Parathyroid adenoma (tissue), 2 donors: ENCODE measurements at regions not wholly inside any gene's neighbourhood (a gene's known extent, or its start where the extent isn't known, plus 50 kb on each side); places are given as distances from the start of the nearest gene placed in this dataset.
"Not testable (repeated sequence)": the region's sequence is repeated elsewhere in the genome, so short reads cannot be mapped to it uniquely, and the experiment has no call there.

Source experiments
- H2AFZ ChIP-seq: fragments of 300-600 bp; sonication (generic); one replicate; pipeline ENCODE4 v1.7.0; 2017; ENCODE audit warnings: antibody characterized with exemption, mild to moderate bottlenecking
- H3K27ac ChIP-seq: fragments of 300-600 bp; sonication (generic); one replicate; pipeline ENCODE4 v1.7.0; 2017
- H3K27me3 ChIP-seq: fragments of 300-600 bp; sonication (generic); one replicate; pipeline ENCODE4 v1.7.0; 2017; ENCODE audit warnings: low read length; ENCODE audit not compliant: control insufficient read depth, insufficient read depth
- H3K36me3 ChIP-seq: fragments of 300-600 bp; sonication (generic); one replicate; pipeline ENCODE4 v1.7.0; 2017; ENCODE audit warnings: low read length; ENCODE audit not compliant: control insufficient read depth, insufficient read depth
- H3K4me1 ChIP-seq: fragments of 300-600 bp; sonication (generic); one replicate; pipeline ENCODE4 v1.7.0; 2017; ENCODE audit warnings: control low read depth
- H3K4me2 ChIP-seq: fragments of 300-600 bp; sonication (generic); one replicate; pipeline ENCODE4 v1.7.0; 2017; ENCODE audit warnings: low read length
- H3K4me3 ChIP-seq: fragments of 300-600 bp; sonication (generic); one replicate; pipeline ENCODE4 v1.7.0; 2017; ENCODE audit warnings: low read depth, low read length
- H3K79me2 ChIP-seq: fragments of 300-600 bp; sonication (generic); one replicate; pipeline ENCODE4 v1.7.0; 2017; ENCODE audit warnings: control low read depth
- H3K9ac ChIP-seq: fragments of 300-600 bp; sonication (generic); one replicate; pipeline ENCODE4 v1.7.0; 2017; ENCODE audit warnings: mild to moderate bottlenecking
- H3K9me3 ChIP-seq: fragments of 300-600 bp; sonication (generic); one replicate; pipeline ENCODE4 v1.7.0; 2017; ENCODE audit warnings: low read length; ENCODE audit not compliant: control insufficient read depth
- TF ChIP-seq, protein P1 (sequence below): fragments of 300-600 bp; sonication (generic); IDR thresholded peaks from one replicate; pipeline ENCODE4 v1.7.0; 2017; ENCODE audit warnings: antibody characterized with exemption, mild to moderate bottlenecking
- donor health status: primary hyperparathyroidism.

DNA sequence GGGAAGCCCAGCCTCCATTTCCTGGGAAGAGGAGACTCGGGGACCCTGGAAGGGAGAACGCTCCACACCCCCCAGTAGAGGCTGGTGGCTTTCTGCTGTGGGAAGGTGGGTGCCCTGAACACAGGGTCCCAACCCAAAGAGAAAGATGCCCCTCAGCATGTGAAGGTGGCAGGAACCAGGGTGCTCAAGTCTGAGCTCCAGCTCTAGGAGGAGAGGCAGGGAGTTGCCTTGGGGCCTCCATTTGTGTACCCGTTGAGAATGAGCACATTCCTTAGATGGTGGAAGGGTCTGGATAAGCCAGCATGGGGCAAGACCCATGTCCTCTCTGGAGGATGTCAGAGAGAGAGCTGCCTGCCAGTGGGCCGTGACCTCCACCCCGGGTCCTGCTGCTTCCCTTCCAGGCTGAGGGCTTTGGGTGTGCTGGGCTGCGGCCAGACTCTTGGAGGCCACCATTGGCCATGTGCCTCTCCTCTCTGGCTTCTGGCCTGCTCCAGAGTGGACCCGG, 212.4 kb downstream of the TBC1D2B start:
- no peaks in the 10 kb centered on the region for H3K36me3 ChIP-seq
- no peaks in the 10 kb centered on the region for H3K4me1 ChIP-seq
- H2AFZ ChIP-seq = no peak overlapping the region
- H3K4me3 ChIP-seq = no peak overlapping the region
- H3K9ac ChIP-seq = no peak overlapping the region
- H3K4me2 ChIP-seq = no peak overlapping the region
- no peaks in the 10 kb centered on the region for H3K27me3 ChIP-seq
- no peaks in the 10 kb centered on the region for H3K79me2 ChIP-seq
- no peak overlapping the region for H3K27ac ChIP-seq
- TF ChIP-seq, protein P1, sequence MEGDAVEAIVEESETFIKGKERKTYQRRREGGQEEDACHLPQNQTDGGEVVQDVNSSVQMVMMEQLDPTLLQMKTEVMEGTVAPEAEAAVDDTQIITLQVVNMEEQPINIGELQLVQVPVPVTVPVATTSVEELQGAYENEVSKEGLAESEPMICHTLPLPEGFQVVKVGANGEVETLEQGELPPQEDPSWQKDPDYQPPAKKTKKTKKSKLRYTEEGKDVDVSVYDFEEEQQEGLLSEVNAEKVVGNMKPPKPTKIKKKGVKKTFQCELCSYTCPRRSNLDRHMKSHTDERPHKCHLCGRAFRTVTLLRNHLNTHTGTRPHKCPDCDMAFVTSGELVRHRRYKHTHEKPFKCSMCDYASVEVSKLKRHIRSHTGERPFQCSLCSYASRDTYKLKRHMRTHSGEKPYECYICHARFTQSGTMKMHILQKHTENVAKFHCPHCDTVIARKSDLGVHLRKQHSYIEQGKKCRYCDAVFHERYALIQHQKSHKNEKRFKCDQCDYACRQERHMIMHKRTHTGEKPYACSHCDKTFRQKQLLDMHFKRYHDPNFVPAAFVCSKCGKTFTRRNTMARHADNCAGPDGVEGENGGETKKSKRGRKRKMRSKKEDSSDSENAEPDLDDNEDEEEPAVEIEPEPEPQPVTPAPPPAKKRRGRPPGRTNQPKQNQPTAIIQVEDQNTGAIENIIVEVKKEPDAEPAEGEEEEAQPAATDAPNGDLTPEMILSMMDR = no peak
- H3K9me3 ChIP-seq = no peaks in the 10 kb centered on the region

DNA sequence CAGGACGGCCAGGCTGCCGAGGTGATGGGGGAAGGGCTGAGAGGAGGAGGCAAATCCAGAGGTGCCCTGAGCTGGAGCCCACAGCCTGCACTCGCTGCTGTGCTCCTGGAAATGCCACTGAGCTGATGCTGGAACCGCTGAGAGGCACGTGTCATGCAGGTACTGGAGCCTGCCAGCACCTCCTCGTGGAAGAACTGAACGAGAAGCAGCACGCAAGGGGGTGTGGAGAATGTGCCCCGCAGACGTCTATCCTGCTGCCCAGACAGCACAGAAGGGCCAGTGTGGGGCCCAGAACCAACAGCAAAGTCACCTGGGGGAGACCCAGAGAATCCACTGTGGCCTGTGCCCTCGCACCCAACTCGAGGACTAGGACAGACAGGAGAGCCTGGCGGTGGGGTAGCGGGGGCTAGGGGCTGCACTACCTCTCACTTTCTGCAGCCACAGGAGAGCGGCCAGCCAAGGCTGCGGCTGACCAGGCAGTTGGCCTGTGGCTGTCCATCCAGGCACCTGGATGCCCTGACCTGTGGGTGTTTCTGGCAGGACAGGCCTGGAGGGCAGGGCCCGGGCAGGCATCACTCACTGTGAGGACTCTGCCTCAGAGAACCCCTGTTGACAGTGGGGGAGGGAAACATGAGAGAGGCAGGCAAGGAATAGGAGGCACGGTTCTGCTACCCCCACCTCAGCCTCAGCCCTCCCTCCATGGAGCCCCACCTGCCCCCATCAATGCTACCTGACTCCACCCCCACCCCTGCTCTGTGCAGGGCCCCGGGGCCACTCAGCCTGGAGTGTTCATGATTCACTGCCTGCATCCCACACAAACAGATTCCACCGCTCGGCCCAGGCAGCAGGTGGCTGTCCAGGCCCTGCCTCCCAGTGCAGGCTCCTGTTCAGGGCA, 213.1 kb downstream of the TBC1D2B start:
- Histone ChIP-seq H3K9me3 (no peaks in the 10 kb centered on the region), H3K36me3 (no peaks in the 10 kb centered on the region), H3K4me2 (no peak overlapping the region), H3K4me1 (no peaks in the 10 kb centered on the region), H3K9ac (no peak overlapping the region), H3K27me3 (no peaks in the 10 kb centered on the region), H3K27ac (no peak overlapping the region), H3K4me3 (no peak overlapping the region), H3K79me2 (no peaks in the 10 kb centered on the region), H2AFZ (no peak overlapping the region)
- TF ChIP-seq, protein P1 = no peak

DNA sequence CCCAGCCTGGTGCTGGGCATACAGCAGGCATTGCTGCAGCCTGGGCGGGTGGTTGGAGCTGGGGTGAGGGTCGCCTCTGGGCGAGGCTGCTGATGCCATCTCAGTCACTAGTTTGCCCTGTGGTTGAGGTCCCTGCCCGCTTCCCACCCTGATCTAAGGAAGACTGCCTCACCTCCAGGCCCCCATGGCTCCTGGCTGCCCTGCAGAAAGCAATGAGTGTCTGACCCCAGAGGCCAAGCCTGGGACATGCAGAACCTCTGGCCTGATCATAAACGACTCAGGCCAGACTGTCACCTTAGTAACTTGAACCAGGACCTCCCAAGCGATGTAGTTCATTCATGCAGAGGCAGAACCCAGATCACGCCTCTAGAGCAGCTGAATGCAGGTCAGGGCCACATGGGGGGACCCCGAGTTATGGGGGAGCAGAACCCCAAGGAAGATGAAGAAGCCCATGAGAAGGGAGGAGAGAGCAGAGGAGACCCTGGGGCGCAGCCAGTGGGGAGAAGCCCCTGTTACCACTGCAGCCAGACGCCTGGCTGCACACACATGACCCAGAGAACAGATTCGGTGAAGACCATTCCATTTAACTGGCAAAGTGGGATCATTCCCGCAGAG, 213.9 kb downstream of the TBC1D2B start:
- TF ChIP-seq, protein P1 = no peak
- no peaks in the 10 kb centered on the region for H3K9me3 ChIP-seq
- no peaks in the 10 kb centered on the region for H3K4me1 ChIP-seq
- H3K4me2 ChIP-seq = no peak overlapping the region
- no peaks in the 10 kb centered on the region for H3K79me2 ChIP-seq
- no peak overlapping the region for H3K4me3 ChIP-seq
- no peak overlapping the region for H2AFZ ChIP-seq
- H3K27me3 ChIP-seq = no peaks in the 10 kb centered on the region
- no peak overlapping the region for H3K27ac ChIP-seq
- H3K36me3 ChIP-seq = no peaks in the 10 kb centered on the region
- no peak overlapping the region for H3K9ac ChIP-seq

DNA sequence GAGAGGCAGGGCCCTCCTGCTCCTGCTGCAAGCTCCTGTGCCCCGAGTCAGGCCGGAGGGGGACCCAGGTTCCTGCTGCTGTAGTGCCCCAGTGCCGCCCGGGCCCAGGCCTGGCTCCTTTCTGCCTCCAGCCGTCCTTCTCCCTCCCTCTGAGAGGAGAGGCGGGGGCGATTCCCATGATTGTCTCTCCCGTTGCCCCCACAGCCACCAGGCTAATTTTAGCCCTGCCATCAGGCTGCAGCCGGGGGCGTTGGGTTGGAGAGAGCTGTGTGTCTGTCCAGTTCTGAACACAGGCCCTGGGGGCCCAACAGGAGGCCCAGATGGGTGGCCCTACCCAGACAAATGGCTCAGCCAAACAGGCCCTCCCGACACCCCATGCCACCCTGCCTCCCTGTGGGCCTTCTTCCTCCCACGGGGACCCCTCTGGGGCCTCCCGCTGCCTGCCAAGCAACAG, 214.8 kb downstream of the TBC1D2B start:
- H3K36me3 ChIP-seq = no peaks in the 10 kb centered on the region
- no peaks in the 10 kb centered on the region for H3K79me2 ChIP-seq
- H3K27ac ChIP-seq = no peak overlapping the region
- TF ChIP-seq, protein P1 = no peak
- no peak overlapping the region for H2AFZ ChIP-seq
- no peak overlapping the region for H3K9ac ChIP-seq
- no peak overlapping the region for H3K4me3 ChIP-seq
- no peak overlapping the region for H3K4me2 ChIP-seq
- no peaks in the 10 kb centered on the region for H3K9me3 ChIP-seq
- no peaks in the 10 kb centered on the region for H3K27me3 ChIP-seq
- H3K4me1 ChIP-seq = no peaks in the 10 kb centered on the region

DNA sequence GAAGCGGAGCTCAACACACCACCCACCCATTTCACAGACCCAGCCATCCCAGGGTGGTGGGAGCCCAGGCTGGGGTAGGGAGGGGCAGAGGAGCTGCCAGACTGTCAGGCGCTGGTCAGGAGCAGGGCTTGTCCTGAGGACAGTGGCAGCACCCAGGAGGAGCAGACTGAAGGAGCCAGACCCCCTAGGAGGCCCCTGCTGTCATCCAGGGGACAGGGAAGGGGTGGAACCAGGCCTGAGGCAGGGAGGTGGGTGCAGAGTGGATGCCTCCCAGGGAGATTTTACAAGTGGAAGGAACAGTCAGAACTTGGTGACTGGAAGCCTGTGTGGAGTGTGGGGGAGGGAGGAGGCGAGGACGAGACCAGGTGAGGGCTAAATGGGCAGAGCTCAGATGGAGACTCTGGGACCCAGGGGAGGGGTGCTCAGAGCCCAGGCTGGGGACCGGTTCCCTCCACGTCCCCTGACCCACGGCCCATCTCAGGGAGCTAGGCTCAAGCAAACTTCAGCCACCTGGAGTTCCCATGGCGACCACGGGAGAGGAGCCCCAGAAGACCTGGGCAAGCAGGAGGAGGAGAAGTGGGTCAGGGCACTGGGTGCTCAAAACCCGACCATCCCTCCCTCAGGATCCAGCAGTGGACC, 215.4 kb downstream of the TBC1D2B start:
- H3K27ac ChIP-seq, H3K4me2 ChIP-seq, H3K9ac ChIP-seq, H3K79me2 ChIP-seq, H3K36me3 ChIP-seq, H3K9me3 ChIP-seq, H2AFZ ChIP-seq, H3K27me3 ChIP-seq, H3K4me1 ChIP-seq, H3K4me3 ChIP-seq: not testable (repeated sequence)
